Stimulated activated CD8-positive, alpha-beta memory T cell treated with anti-CD3 and anti-CD28 coated beads, Interleukin-4, amount 100 ng/mL, for 48 hours (primary cell): ENCODE measurements at regions not wholly inside any gene's neighbourhood (a gene's known extent, or its start where the extent isn't known, plus 50 kb on each side); places are given as distances from the start of the nearest gene placed in this dataset.
A peak's percentile ranks its signal among the peaks of the same experiment; 100 is the strongest.
"Not testable (repeated sequence)": the region's sequence is repeated elsewhere in the genome, so short reads cannot be mapped to it uniquely, and the experiment has no call there.

Source experiments
- DNase-seq: peaks from one replicate; pipeline ENCODE4 v3.0.0-alpha.2; 2020

GRCh38 chr17:37859451-37859850 lies 64.8 kb upstream of the TBC1D3K start:
- no peak for DNase-seq

GRCh38 chr17:37858391-37858790 lies 65.8 kb upstream of the TBC1D3K start:
- DNase-seq: not testable (repeated sequence)

DNA sequence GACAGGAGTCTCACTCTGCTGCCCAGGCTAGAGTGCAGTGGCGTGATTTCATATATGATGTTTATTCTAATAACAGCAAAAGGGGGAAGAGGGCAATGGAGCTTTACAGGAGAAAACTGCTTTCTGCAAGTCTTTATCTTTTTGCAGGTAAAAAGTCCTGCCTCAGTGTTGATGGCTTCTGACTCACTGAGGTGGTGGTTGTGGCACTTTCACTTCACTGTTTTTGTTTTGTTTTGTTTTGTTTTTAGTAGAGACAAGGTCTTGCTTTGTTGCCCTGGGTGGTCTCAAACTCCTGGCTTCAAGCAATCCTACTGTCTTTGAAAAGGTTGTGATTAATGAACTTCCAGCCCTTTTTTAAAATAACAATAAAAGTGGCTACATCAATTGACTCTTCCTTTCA lies 68.0 kb upstream of the TBC1D3K start:
- no peak for DNase-seq

- no peak for DNase-seq
Measured at GRCh38 chr17:37849617-37849972, 74.6 kb upstream of the TBC1D3K start.

GRCh38 chr17:37848690-37849616 lies 75.3 kb upstream of the TBC1D3K start:
- peak; percentile 35 for DNase-seq

DNA sequence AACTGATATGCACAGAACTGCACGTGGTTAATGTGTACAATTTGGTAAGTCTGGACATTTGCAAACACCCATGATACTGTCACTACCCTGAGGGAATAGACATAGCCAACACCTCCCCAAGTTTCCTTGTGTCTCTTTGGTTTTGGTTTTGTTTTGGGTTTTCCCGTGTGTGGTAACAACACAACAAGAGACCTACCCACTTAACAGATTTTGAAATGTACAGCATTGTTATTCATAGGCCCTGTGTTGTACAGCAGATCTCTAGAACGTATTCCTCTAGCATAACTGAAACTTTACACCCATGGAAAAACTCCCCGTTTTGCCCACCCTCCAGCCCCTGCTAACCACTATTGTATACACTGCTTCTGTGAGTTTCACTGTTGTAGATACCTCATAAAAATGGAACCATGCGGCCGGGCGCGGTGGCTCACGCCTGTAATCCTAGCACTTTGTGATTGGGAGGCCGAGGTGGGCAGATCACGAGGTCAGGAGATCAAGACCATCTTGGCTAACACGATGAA lies 76.3 kb upstream of the TBC1D3K start:
- peak; percentile 34 for DNase-seq

GRCh38 chr17:37847102-37847501 lies 77.1 kb upstream of the TBC1D3K start:
- no peak for DNase-seq

DNA sequence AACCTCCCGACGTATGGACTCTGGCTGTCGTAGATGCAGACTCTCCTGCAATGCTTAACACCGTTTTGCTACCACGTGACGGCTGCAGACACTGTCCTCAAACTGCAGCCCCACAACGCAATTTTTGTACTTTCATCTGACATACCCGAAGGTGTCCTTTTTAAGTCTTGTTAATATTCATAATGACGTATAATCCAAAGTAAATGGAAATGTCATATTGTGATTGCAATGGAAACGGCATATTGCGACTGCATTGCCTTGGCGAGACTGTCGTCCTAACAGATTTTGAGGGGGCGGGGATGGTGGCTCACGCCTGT lies 79.3 kb upstream of the TBC1D3K start:
- no peak for DNase-seq

DNA sequence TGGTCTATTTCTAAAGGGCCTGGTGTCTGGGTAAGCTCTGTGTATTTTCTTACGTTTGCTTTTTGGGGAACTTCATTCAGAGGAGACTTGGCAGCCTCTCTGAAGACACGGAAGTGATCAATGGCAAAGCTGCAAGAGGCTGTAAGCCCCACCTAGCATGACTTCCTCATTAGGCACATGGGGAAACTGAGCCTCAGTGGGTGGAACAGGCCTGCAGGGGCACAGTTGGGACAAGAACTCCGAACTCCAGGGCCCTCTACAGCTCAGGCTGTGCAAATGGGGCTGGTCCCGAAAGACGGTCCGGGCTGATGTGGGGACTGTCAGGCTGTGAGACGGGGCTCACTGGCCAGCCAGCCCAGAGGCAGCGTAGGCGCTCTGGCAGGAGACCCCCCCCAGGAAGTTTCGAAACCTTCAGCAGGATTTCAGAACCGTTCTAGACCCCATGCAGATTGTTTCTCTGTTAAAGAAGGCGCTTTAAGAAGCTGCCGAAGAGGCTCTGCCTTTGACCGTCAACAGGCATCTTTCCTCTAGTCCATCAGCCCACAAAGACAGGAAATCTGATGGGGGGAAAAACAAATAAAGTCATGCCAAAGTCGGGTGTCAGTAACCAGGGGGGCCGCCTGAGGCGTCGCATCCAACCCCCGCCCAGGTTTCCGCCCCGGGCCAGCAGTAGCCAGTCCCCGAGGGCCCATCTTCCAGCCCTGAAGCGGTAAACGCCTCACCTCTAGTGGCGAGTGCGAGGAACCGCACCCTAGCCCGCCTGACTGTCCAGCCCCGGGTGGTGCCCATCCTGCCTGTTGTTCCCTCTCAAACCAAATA lies 79.8 kb upstream of the TBC1D3K start:
- DNase-seq: peak; percentile 77

- no peak for DNase-seq
Measured at GRCh38 chr17:37842401-37842800, 81.8 kb upstream of the TBC1D3K start.

DNA sequence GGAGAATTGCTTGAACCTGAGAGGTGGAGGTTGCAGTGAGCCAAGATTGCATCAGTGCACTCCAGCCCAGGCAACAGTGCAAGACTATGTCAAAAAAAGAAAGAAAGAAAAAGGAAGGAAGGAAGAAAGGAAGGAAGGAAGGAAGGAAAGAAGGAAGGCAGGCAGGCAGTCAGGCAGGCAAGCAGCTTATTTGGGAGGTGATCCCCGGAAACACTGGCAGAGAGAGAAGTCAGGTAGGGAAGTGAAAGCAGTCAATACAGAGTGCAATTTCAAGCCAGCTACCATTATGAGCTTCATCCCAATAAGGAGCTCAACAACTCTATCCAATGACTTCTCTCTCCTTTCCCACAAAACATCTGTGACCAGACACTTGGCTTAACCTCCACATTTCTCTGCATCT lies 83.0 kb upstream of the TBC1D3K start:
- DNase-seq: no peak

- DNase-seq: no peak
Measured at GRCh38 chr17:37840576-37840975, 83.6 kb upstream of the TBC1D3K start.

- DNase-seq: peak; percentile 7
Measured at GRCh38 chr17:37839196-37839978, 84.8 kb upstream of the TBC1D3K start.

- no peak for DNase-seq
Measured at GRCh38 chr17:37838276-37838675, 85.9 kb upstream of the TBC1D3K start.

DNA sequence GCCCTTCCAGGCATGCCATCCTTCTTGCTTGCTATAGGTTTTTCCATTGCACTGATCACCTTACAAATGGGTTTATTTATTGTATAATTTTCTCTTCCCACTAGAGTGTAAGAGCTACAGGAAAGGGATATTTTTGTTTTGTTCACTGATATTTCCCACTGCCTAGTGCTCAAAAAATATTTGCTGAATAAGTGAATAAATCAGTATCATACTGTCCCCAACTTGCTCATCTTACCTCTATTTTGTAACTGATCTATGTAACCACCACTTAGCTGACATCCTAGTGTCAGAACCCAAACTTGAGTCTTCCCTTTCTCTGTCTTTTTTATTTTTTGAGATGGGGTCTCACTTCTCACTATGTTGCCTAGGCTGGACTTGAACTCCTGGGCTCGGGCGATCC lies 87.6 kb upstream of the TBC1D3K start:
- DNase-seq: no peak

- DNase-seq: peak; percentile 9
Measured at GRCh38 chr17:37834168-37834567, 89.3 kb upstream of the HNF1B start.

GRCh38 chr17:37833237-37833859 lies 88.5 kb upstream of the HNF1B start:
- peak; percentile 53 for DNase-seq

- DNase-seq: no peak
Measured at GRCh38 chr17:37831986-37832385, 87.1 kb upstream of the HNF1B start.

DNA sequence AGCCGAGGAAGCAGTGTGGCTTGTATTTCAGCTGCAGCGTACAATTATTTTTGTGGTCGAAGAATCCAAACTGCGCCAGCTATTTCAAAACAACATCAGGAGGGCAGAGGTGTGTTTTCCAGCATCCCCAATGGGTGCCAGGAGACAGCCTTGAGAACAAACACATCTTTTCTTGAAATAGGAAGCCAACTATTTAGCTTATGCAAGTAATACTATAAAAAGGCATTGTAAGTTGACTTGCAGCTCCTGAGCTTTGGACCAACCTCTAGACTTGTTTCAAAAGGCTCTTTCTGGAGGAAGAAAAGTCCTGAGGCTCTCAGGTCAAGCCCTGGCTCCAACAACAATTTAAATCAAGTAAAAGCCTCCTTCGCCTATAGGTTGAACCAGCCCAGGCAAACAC lies 86.6 kb upstream of the HNF1B start:
- DNase-seq: no peak

- DNase-seq: no peak
Measured at GRCh38 chr17:37830151-37830993, 85.5 kb upstream of the HNF1B start.

DNA sequence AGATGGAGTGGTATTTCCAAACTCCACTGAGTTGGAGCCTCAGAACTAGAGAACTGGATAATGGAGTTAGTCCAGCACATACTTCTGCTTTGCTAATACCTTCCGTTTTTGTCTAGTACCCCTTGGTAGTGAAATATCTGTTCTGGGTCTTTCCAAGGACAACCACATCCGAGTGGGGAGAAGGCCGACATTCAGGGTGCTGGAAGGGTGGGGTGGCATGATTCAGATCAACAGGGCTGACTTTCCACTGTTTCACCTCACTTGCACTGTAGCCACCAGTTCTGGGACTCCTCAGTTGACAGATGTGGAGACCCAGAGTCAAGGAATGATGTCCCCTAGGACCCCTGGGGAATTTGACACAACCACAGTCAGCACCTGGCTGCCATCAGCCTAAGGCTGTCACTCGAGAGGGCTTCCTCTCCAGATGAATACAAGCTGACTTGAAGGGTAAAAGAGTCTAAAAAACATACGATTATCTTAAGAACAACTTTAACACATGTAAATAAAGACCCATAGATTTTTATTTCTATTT lies 84.8 kb upstream of the HNF1B start:
- no peak for DNase-seq
